ENCODE measurements at regions not wholly inside any gene's neighbourhood (a gene's known extent, or its start where the extent isn't known, plus 50 kb on each side); places are given as distances from the start of the nearest gene placed in this dataset.

DNA sequence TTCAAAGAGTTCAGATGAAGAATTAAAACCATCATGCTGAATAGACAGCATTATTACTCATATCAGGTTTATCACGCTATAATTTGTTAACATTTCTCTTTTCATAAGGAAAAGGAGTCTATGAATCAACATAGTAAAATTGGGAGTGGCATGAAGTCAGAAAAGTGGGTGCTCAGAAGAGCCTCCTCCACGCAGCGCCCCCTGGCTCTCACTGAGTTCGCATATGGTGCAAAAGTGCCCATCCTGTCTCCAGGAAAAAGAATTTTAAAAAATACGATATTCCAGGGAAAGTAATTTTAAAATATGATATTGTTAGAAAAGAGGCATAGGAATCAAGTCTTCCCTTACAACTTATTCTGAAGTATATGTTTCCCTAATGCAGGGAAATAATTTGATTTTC lies 176.3 kb upstream of the TCERG1L start:
- DNase-seq (ENCODE audit: low spot score) = no peak

DNA sequence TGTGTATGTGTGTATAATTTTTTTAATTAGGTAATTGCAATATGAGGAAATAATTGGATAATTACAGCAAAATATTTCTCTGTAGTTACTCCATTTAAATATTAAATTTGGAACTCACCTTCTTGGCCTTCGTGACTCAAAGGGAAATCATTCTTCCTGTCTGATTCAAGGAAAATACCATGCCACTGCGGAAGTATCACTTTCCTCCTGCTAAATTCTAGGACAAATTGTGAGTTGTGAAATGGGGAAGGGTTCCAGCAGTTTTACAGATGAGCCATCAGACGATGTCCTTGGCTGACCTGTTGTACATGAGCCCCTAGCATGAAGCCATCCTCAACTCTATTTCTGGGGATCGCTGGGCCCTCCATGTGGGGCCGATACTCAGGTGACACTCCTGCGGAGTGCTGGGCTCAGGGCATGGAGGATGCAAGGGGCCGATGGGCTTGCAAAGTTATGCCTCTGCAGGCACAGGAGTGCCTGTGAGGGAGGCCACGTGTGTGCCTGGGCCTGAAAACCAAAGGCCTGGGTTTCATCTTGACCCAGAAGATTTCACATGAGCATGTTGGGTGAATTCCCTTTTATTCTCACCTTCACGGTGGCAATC lies 179.6 kb upstream of the TCERG1L start:
- no peak for DNase-seq (ENCODE audit: low spot score)

DNA sequence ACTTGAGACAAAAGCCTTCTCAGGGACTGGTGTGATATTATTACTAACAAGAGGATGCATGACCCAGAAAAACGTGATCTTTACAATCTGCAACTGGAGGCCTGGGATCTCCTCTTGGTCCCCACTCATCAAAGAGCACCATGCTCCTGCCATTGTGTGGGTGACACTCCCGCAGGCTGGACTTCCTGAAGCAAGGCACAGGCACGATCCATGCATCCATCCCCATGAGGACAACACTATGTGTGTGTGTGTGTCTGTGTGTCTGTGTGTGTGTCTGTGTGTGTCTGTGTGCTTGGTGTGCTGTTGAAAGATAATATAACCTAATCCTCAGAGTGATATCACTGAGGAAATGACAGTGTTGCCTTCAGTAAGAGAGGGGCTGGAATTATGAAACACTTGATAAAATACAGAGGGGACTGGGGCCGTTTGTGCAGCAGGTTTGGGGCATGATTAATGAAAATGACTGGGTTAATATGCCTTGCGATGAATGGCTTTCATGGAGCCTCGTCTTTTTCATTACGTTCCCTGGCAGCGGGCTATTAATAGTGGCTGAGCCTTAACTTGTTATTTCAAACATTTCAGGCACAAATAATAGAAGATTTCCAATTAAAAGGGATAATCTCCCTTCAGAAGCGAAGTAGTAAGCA lies 180.8 kb upstream of the TCERG1L start:
- no peak for DNase-seq (ENCODE audit: low spot score)

DNA sequence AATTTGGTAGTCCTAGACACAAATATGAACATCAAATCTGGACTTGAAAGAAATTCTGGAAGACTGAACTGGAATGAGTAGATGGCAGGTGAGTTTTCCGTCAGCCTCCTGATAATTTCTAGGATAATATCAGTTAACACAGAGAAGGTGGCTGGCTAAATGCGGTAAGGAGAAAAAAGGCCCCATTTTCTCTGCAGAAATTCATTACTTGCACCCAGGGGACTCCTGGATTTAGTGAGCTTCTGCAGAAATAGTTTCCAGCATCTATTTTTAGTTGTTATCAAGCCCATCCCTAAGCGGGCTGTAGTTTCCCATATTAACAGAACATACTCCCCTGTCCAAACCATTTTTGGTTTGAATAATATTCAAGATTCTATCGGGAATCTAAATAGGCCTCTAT lies 181.9 kb upstream of the TCERG1L start:
- DNase-seq (ENCODE audit: low spot score) = no peak

DNA sequence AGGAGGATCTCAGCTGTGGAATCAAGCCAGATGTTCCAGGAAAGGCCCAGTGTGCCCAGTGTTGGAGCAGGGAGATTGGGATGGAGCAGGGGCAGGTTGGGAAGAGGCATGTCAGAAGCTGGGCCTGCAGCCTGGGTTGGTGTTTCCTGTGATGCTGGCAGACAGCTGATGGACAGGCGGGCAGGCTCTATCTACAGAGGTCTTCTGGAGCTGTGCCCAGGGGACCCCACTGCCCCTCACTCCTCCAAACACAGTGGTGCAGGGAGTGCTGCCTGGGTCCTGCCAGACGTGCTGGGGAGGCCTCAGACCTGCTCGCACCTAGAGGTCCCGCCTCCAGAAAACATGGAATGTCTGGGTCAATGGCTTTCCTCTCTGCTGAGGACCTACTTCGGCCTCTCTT lies 182.9 kb upstream of the TCERG1L start:
- no peak for DNase-seq (ENCODE audit: low spot score)

DNA sequence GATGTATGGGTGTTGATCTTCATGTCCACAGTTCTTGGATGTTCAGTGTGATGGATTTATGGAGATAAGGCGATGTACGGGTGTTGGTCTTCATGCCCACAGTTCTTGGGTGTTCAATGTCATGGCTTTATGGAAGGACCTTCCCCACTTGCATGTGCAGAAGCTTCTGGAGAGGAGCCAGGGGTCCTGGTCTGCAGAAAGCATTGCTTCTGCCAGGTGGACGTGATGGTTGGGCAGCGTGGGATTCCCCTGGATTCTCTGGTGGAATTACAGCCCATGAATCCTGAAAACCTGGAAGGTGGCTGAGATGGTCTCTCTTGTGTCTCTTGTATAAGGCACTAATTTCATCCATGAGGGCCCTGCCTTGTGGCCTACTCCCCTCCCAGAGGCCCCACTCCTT lies 183.7 kb upstream of the TCERG1L start:
- DNase-seq (ENCODE audit: low spot score) = no peak

DNA sequence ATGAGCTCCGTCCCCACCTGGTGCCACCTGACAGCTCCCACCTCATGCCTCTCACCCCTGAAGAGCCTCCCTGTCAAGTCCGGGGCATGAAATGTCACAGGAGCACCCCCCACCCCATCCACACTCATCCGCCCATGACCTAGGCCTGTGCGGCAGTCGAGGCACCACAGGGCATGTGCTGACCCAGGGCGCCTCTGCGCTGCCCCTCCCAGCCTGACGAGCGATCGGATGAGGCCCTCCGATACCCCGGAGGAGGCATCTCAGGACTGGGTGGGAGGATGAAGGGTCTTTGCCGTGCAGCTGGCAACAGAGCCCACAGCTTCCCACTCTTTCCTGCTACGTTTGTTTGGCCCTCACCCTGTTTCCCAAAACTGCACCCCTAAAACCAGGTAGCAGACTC lies 184.4 kb upstream of the TCERG1L start:
- no peak for DNase-seq (ENCODE audit: low spot score)

DNA sequence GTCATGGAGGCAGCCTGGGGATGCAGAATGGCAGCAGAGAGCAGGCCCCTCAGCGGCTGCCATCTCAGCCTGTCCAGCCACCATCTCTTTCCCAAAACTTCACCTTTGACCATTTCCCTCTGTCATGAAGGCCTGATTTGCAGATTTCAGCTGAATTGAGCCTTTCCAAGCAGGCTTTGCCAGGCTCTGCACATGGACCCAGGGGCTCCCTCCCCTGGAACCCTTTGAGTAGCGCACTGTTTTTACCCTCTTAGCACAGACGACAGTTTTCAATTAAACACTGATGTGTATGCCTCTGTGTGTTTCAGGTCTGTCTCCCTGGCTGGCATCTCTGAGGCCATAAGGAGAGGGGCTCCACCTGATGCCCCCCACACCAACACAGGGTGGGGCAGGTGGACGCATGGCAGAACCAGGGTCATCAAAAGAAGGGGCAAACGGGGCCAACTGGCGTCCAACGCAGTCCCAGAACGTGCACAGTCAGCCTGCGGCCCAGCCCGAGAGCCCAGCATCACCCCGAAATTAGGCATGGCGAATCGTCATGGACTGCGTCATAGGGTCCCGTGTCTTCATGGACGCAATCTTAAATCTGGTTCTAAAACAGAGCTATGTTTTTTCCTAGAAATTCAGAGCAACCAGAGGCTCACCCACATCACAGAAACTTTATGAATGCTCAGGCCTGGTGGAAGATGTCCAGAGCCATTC lies 185.0 kb upstream of the TCERG1L start:
- DNase-seq (ENCODE audit: low spot score) = no peak

DNA sequence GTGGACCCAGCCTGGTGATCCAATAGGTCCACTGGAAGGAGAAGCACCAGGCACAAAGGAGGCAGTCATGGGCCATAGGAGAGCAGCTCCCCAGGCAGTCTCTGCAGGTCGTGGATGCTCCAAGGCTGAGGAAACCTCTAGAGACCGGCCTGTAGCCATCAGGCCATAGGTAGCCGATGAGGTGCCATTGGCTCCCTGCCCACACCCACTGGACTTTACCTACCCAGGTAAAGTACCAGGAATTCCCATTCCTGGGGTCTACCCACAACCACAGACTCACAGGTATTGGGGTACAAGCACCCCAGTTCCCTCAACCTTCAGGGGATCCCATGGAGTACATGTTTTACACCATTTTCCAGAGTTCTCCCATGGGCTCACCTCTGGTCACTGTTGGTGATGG lies 188.0 kb upstream of the TCERG1L start:
- no peak for DNase-seq (ENCODE audit: low spot score)

DNA sequence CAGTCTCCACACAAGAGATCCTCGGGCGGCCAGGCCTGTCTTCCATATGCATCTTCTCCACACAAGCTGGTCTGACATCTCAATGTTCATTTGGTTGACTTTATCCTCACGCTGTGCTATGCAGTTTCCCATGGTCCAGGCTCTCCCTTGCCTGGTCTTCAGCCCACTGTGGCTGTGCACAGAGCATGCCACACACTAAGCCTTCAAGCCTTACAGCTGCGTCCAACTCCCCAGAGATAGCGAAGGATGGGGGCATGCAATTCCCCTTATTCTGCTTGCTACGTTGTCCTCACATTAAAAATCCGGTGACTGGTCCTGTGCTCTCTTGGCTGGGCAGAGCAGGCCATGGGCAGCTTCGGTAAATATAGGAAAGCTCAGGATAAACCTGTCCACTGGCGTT lies 188.7 kb upstream of the TCERG1L start:
- no peak for DNase-seq (ENCODE audit: low spot score)

DNA sequence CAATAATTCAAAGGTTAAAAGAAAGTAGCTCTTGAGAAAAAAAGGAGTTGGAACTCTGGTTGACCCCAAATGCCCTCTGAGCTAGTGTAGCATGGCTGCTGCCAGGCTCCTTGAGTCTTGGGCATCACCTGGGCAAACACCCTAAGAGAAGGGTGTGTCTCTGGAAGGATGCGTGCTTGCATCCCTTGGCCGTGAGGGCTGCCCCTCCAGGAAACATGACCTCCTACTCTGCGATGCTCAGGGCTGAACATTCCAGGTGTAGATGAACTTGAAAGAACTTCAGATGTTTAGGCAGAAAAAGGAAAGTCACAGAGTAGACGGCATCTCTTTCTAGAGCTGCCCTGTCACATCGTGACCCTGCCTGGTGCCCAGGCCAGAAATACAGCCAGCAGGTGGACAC lies 189.4 kb upstream of the TCERG1L start:
- no peak for DNase-seq (ENCODE audit: low spot score)

DNA sequence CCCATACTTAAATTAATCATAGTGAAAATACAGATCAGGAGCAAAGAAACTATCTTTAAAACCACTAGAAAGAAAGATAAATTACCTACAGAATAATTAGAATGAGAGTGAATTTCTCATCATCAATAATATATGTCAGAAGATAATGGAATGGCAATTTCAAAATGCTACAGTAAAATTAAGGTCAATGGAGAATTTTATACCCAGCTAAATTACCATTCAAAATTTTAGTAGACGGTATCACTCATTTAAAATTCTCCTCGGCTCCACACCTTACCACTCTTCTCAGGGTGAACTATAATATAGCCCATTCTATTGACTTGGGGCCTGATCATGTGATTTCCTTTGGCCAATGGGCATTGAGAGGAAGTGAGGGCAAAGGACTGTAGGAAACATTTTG lies 192.5 kb upstream of the TCERG1L start:
- DNase-seq (ENCODE audit: low spot score) = peak; percentile 4

DNA sequence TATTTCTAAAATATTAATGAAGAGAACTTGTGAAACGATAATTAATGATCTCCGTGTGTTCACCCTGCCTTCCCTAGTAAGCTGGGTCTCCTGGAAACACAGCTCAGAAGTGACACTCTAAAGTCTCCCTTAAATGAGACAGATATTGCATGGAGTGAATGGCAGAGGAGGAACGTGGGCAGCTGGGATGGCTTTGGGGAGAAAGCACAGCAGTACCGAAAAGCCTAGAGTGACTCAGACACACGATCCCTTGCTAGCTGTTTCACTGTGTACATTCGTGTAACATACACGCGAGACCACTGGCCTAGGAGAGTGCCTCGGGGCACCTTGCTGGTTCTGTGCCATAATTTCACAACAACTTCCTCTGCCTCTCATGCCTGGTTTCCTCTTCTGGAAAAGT lies 199.9 kb upstream of the TCERG1L start:
- DNase-seq (ENCODE audit: low spot score) = no peak

DNA sequence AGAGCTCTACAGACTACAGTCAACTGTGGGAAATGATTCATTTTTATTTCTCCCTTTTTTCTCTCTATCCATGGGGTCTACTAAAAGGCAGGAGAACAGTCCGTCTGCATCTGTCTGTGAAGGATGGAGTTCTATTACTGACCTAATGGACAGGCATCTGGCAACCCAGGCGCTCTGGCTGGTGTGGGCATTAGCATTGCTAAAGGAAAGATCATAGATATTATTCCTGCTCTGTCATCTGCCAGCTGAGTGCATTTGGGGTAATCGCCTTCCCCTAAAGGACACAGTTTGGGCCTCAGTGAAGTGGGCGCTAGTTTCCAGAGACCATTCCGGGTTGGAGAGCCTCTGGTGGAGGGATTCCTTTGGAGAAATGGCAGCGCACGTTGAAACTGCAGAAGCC lies 201.3 kb upstream of the TCERG1L start:
- no peak for DNase-seq (ENCODE audit: low spot score)

DNA sequence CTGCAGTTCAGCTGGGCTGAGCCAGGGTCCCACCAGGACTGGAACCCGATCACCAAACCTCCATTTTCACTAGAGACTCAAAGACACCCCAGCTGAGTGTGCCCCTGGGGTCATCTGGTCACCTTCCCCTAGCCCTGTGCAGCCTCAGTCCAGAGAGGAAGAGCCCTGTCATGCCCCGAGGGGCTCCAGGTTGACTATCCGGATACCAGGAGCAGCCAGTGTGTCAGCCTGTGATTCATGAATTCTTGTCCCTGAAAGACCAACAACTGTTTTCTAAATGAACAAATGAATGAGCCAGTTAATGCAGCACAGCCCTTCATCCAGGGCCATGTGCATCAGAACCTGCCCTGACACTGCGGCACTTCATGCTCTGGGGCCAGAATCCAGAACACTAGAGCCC lies 201.9 kb upstream of the TCERG1L start:
- DNase-seq (ENCODE audit: low spot score) = no peak

DNA sequence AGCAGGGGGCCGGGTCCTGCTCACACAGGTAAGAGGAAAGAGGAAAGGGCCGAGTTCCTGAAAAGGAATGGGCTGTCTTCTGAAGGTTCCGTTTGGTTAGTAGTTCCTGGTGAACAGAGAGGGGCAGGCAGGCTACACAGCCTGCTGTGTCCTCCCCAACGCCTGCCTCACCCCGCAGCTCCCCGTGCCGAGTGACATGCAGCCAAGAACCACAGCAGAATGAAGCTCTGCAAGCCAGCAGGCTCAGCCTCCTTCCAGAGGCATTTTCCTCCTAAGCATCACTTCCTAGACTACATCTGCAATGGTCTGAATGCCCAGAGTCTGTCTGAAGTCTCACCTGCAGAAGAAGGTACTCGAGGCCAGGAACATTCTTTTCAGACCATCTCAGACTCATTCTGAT lies 202.4 kb upstream of the TCERG1L start:
- DNase-seq (ENCODE audit: low spot score) = no peak

DNA sequence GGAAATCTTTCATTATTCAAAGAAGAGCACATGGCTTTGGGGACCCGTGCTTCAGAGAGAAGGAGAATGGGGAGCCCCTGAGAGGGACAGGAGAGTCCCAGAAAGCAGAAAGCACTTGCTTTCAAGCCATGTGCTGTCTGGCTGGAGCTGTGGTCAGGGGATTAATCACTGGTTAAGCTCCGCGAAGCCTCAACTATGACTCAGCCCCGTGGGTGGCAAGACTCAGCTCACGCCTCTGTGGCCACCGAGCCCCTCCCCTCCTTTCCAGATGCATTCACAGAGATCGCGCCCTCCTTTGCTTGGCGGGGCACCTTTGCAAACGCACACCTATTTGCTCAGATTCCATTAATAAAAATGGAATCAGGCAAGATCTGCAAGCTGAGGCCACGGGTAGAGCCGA lies 202.9 kb upstream of the TCERG1L start:
- no peak for DNase-seq (ENCODE audit: low spot score)

DNA sequence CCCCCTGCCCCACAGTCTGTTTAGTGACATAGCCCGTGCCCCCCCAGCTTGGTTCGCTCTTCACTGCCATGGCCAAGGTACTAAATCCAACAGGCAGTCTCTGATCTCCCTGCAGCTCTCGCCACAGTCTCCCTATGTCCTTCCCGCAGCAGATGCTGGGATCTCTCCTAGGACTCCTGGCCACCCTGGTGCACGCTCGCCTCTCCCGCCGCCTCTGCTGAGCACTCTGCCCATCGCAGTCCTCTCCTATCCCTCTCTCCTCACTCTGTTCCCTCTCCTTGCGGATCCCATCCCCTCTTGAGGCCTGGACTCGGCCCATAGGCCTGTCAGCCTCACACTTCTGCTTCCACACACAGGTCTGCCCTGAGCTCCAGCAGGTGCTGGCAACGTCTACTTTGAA lies 204.8 kb upstream of the TCERG1L start:
- DNase-seq (ENCODE audit: low spot score) = no peak

DNA sequence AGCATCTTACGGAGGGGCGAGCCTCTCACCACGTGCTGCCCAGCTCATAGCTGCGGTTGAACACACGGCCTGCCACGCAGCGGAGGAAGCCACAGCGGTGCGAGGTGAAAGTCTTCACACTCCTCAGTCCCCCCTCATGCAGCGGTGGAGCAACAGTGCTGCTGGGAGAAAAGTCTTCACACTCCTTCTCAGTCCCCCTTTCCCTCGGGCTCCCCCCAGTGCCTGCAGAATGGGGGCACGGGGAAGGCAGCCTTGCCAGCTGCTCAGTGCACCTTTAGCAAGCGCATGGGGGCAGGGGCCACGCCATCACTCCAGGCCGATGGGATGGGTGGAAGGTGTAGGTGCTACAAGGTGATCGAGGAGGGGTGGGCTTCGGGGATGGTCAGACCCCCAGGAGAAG lies 206.3 kb upstream of the TCERG1L start:
- no peak for DNase-seq (ENCODE audit: low spot score)

DNA sequence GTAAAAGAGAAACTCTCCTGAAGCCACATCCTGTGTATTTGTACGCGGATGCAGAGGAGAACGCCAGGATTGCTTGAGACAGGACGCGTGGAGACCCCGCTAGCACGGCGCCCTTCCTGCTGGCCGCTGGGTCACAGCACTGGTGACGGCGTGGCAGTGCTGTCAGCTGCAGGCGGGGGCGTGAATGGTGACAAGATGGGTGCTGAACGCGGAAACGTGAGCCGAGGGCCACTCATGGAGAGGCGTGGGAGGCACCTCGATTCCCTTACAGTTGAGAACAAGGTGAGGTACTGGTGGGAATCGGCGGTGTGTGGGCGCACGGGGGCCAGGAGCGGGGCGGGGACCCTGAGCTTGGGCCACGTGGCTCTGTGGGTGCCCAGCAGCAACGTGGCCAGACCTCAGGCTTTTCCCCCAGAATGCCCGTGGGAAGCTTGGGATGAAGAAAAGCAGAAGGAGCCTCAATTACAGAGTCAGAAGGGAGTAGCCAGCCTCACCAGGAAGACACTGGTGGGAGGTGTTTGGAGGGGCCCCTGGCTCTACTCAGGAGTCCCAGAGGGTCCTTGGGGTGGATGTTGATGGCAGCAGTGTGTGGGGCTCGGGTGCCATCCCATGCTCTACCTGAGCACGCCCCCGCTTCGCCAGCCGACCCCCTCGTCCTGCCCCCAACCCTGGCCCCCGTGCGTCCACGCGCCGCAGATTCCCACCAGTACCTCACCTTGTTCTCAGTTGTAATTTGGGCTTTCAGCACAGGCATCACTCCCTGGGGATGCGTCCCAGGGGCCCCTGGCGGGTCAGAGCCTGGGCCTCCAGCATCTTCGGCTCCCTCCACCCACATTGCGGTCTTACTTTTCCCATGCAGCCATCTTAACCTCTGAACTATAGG lies 208.4 kb upstream of the TCERG1L start:
- no peak for DNase-seq (ENCODE audit: low spot score)

DNA sequence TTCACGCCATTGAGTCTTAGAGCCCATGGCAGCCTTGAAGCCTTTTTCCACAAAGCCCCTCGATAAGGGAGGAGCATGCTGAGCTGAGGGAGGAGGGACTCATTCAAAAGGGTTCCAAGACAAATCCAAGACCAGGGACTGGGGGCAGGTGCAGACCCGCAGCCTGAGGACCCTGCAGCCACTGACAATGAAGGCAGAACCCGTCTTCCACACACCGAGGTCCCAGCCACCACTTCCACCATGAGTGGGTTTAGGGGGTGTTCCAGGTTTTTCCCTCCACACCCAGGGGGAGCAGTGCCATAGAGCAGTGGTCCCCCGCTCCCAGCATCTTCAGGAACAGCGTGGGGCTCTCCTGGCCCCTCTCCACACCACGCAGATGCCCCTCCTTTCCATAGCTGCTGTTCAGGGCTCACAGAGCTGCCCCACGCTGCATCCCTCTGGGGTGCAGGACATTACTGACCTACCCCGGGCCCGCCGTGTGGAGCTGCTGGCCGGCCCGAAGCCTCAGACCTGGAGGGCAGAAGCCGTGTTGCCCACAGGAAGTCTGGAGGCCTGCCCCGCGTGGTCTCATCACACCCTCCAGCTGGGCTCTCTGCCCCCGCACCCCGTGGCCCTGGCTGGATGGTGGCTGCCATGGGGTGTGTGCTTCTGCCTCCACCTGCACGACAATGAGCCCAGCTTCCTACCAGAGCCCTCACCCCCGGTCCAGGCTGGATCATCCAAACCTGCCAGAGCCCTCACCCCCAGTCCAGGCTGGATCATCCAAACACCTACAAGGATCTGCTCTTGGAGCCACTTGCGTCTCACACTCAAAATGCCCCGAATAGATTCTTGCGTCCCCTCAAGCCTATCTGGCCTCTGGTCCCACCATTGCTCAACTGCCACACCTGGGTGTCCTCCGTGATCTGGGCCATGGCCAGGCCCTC lies 220.0 kb upstream of the TCERG1L start:
- DNase-seq (ENCODE audit: low spot score) = no peak

DNA sequence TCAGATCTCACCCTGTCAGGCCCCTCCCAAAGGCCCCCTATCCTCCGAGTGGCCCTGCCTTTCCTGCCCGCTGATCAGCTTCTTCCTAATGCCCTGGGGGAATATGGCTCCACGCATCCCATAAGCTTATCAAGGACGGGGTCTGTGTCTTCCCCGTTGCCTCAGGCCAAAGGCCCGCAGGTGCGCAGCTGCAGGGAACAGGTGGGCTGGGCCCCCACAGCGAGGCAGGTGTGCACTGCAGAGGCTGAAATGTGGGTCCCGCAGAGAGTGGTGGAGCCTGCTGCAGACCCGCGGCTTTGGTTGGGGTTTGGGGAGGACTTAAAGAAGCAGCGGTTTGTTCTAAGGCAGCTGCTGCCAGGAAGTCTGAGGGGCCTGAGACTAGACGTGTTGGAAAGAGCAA lies 220.8 kb upstream of the TCERG1L start:
- DNase-seq (ENCODE audit: low spot score) = no peak

Data from NAMALWA (cell line).